ENCODE measurements at regions not wholly inside any gene's neighbourhood (a gene's known extent, or its start where the extent isn't known, plus 50 kb on each side); places are given as distances from the start of the nearest gene placed in this dataset.

GRCh38 chr9:88920645-88921044 lies 70.6 kb upstream of the S1PR3 start:
- peaks cover 11% of the 10 kb centered on the region for H3K9me3 ChIP-seq (ENCODE audit: control insufficient read depth, insufficient read depth, low read length)
- no peak overlapping the region for H3K4me3 ChIP-seq (ENCODE audit: low read depth, low read length)
- ChIA-PET POLR2A (no interaction called here), CTCF (no interaction called here)
- DNase-seq (ENCODE audit: low read depth, low spot score), result no peak
- TF ChIP-seq, protein P1, sequence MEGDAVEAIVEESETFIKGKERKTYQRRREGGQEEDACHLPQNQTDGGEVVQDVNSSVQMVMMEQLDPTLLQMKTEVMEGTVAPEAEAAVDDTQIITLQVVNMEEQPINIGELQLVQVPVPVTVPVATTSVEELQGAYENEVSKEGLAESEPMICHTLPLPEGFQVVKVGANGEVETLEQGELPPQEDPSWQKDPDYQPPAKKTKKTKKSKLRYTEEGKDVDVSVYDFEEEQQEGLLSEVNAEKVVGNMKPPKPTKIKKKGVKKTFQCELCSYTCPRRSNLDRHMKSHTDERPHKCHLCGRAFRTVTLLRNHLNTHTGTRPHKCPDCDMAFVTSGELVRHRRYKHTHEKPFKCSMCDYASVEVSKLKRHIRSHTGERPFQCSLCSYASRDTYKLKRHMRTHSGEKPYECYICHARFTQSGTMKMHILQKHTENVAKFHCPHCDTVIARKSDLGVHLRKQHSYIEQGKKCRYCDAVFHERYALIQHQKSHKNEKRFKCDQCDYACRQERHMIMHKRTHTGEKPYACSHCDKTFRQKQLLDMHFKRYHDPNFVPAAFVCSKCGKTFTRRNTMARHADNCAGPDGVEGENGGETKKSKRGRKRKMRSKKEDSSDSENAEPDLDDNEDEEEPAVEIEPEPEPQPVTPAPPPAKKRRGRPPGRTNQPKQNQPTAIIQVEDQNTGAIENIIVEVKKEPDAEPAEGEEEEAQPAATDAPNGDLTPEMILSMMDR (IDR thresholded peaks at IDR 0.05; ENCODE audit: low read depth, low read length), result no peak
- H3K27ac ChIP-seq (ENCODE audit: low read depth, low read length), result no peak overlapping the region
- H3K27me3 ChIP-seq (ENCODE audit: control insufficient read depth, insufficient read depth, low read length), result peaks cover 2% of the 10 kb centered on the region

GRCh38 chr9:88922091-88922490 lies 69.2 kb upstream of the S1PR3 start:
- Histone ChIP-seq H3K27me3 (ENCODE audit: control insufficient read depth, insufficient read depth, low read length) (peaks cover 2% of the 10 kb centered on the region), H3K4me3 (ENCODE audit: low read depth, low read length) (no peak overlapping the region), H3K27ac (ENCODE audit: low read depth, low read length) (no peak overlapping the region), H3K9me3 (ENCODE audit: control insufficient read depth, insufficient read depth, low read length) (peaks cover 11% of the 10 kb centered on the region)
- no peak for DNase-seq (ENCODE audit: low read depth, low spot score)
- ChIA-PET CTCF (no interaction called here), POLR2A (no interaction called here)
- TF ChIP-seq, protein P1 (IDR thresholded peaks at IDR 0.05; ENCODE audit: low read depth, low read length), result no peak

- H3K9me3 ChIP-seq (ENCODE audit: control insufficient read depth, insufficient read depth, low read length), result peaks cover 8% of the 10 kb centered on the region
- DNase-seq (ENCODE audit: low read depth, low spot score), result no peak
- ChIA-PET POLR2A (no interaction called here), CTCF (no interaction called here)
- TF ChIP-seq, protein P1 (IDR thresholded peaks at IDR 0.05; ENCODE audit: low read depth, low read length), result no peak
- H3K27ac ChIP-seq (ENCODE audit: low read depth, low read length), result no peak overlapping the region
- no peak overlapping the region for H3K4me3 ChIP-seq (ENCODE audit: low read depth, low read length)
- H3K27me3 ChIP-seq (ENCODE audit: control insufficient read depth, insufficient read depth, low read length), result no peaks in the 10 kb centered on the region
Measured at GRCh38 chr9:88923092-88923491, 68.2 kb upstream of the S1PR3 start.

DNA sequence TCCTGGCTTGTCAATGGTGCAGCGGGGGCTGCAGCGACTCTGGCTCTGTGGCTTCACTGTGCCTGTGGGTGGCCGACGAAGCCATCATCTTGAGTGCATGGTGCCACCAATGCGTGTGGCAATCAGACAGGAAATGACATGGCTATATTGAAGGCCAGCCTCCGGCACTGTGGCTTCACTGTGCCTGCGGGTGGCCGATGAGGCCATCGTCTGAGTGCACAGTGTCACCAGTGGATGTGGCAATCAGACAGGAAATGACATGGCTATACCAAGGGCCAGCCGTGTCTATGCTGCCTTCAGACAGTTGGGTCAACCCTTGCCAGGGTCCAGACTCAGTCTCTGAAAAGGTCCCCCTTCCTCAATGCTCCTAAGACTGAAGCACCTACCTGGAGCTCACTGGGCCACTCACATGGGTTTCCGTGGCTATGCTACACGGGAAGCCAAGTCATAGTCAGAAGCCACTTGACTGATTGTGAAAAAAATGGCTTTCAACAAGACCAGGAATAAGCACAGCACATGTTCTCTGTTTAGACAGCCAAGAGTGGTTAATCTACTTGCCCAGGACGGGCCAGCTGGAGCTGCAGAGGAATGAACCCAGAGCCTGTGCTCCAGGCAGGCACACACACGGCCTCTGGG lies 67.5 kb upstream of the S1PR3 start:
- Histone ChIP-seq H3K9me3 (ENCODE audit: control insufficient read depth, insufficient read depth, low read length) (peaks cover 2% of the 10 kb centered on the region), H3K27ac (ENCODE audit: low read depth, low read length) (no peak overlapping the region), H3K27me3 (ENCODE audit: control insufficient read depth, insufficient read depth, low read length) (no peaks in the 10 kb centered on the region), H3K4me3 (ENCODE audit: low read depth, low read length) (no peak overlapping the region)
- TF ChIP-seq, protein P1 (IDR thresholded peaks at IDR 0.05; ENCODE audit: low read depth, low read length), result no peak
- no peak for DNase-seq (ENCODE audit: low read depth, low spot score)
- CTCF ChIA-PET, result no interaction called here
- POLR2A ChIA-PET, result interaction anchor here (0.6 kb wide), 1 partner anchor 177 kb away, joined by 3 read pairs; no protein-coding TSS in a partner anchor

GRCh38 chr9:88925481-88925880 lies 65.8 kb upstream of the S1PR3 start:
- H3K4me3 ChIP-seq (ENCODE audit: low read depth, low read length), result no peak overlapping the region
- no peak for DNase-seq (ENCODE audit: low read depth, low spot score)
- no peaks in the 10 kb centered on the region; the same call in 1 of the 2 replicates for H3K9me3 ChIP-seq (ENCODE audit: control insufficient read depth, insufficient read depth, low read length)
- H3K27ac ChIP-seq (ENCODE audit: low read depth, low read length), result no peak overlapping the region
- POLR2A ChIA-PET, result no interaction called here
- no peaks in the 10 kb centered on the region for H3K27me3 ChIP-seq (ENCODE audit: control insufficient read depth, insufficient read depth, low read length)
- TF ChIP-seq, protein P1 (IDR thresholded peaks at IDR 0.05; ENCODE audit: low read depth, low read length), result no peak
- CTCF ChIA-PET, result no interaction called here
